Gastrocnemius medialis (tissue), 4 donors: ENCODE measurements at regions not wholly inside any gene's neighbourhood (a gene's known extent, or its start where the extent isn't known, plus 50 kb on each side); places are given as distances from the start of the nearest gene placed in this dataset.

Experiments used
- POLR2A ChIP-seq, 2 donors: fragments of 450-650 bp; IDR thresholded peaks; one replicate each; pipeline ENCODE4 v1.6.1; 2017; ENCODE audit warnings: antibody characterized with exemption in 2 of 2, mild to moderate bottlenecking in 2 of 2, moderate library complexity in 2 of 2
- TF ChIP-seq, protein P1 (sequence below), 5 experiments: fragments of 450-650 bp in 3 of 5; fragments of 200-600 bp in 2 of 5; sonication (generic) in 2 of 5; IDR thresholded peaks in 4 of 5; conservative IDR thresholded peaks in 1 of 5; 1 replicate in 4 of 5; 2 replicates in 1 of 5; pipeline ENCODE4 v1.5.1; 2016 to 2019; ENCODE audit warnings: antibody characterized with exemption in 5 of 5, mild to moderate bottlenecking in 3 of 5, moderate library complexity in 3 of 5

DNA sequence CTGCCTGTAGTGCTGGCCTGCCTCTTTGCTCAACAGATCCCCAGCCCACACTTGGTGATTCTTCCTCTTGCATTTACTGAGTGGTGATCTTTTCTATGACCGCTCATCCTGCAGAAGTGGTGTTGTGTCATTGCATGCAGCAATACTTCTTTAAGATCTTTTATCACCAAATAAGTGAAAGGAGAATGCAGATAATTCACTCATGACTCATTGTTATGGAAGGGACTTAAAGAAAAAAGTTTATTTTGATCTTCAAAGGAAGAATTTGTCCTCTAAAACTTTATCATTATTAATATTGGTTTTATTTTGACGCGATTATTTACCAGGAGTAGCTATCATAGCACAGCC, 489.1 kb upstream of the CELF2 start:
- TF ChIP-seq, protein P1, sequence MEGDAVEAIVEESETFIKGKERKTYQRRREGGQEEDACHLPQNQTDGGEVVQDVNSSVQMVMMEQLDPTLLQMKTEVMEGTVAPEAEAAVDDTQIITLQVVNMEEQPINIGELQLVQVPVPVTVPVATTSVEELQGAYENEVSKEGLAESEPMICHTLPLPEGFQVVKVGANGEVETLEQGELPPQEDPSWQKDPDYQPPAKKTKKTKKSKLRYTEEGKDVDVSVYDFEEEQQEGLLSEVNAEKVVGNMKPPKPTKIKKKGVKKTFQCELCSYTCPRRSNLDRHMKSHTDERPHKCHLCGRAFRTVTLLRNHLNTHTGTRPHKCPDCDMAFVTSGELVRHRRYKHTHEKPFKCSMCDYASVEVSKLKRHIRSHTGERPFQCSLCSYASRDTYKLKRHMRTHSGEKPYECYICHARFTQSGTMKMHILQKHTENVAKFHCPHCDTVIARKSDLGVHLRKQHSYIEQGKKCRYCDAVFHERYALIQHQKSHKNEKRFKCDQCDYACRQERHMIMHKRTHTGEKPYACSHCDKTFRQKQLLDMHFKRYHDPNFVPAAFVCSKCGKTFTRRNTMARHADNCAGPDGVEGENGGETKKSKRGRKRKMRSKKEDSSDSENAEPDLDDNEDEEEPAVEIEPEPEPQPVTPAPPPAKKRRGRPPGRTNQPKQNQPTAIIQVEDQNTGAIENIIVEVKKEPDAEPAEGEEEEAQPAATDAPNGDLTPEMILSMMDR (IDR thresholded peaks at IDR 0.05 in 4 of 5, conservative IDR thresholded peaks at IDR 0.05 in 1 of 5) = no peak
- no peak for TF ChIP-seq POLR2A (IDR thresholded peaks at IDR 0.05)
